Nephron (organoid): ENCODE measurements at regions not wholly inside any gene's neighbourhood (a gene's known extent, or its start where the extent isn't known, plus 50 kb on each side); places are given as distances from the start of the nearest gene placed in this dataset.

ENCODE experiments used
- H3K27ac Mint-ChIP-seq, 3 experiments: 2 replicates each; pipeline ENCODE4 v1.8.0; 2020; ENCODE audit warnings: mixed read lengths in 3 of 3, mild to moderate bottlenecking in 2 of 3, moderate library complexity in 1 of 3
- H3K27me3 Mint-ChIP-seq: 2 replicates; pipeline ENCODE4 v1.8.0; 2021; ENCODE audit warnings: low read depth, mild to moderate bottlenecking, moderate library complexity, mixed read lengths
- H3K36me3 Mint-ChIP-seq: 2 replicates; pipeline ENCODE4 v1.8.0; 2020; ENCODE audit warnings: low read depth, mixed read lengths
- H3K4me1 Mint-ChIP-seq: 2 replicates; pipeline ENCODE4 v1.8.0; 2020; ENCODE audit warnings: mixed read lengths
- H3K4me3 Mint-ChIP-seq, 3 experiments: 2 replicates each; pipeline ENCODE4 v1.8.0; 2020; ENCODE audit warnings: mild to moderate bottlenecking in 3 of 3, mixed read lengths in 3 of 3, moderate library complexity in 2 of 3
- H3K9me3 Mint-ChIP-seq: 2 replicates; pipeline ENCODE4 v1.8.0; 2020; ENCODE audit warnings: mixed read lengths
- CTCF ChIP-seq, 3 experiments: fragments of 200-600 bp; sonication (generic); IDR thresholded peaks; one replicate each; pipeline ENCODE4 v1.5.0; 2021; ENCODE audit warnings: antibody characterized with exemption in 3 of 3; ENCODE audit not compliant: unreplicated experiment in 3 of 3

- Mint-ChIP-seq H3K27me3 (no peaks in the 10 kb centered on the region), H3K27ac (no peak overlapping the region), H3K4me1 (peaks cover 5% of the 10 kb centered on the region), H3K9me3 (no peaks in the 10 kb centered on the region), H3K36me3 (no peaks in the 10 kb centered on the region), H3K4me3 (no peak overlapping the region)
- no peak for TF ChIP-seq CTCF (IDR thresholded peaks at IDR 0.05; ENCODE audit: unreplicated experiment in 3 of 3)
Observed at GRCh38 chr6:113481458-113481857, 375.7 kb upstream of the MARCKS start.

GRCh38 chr6:113481910-113482309 is 375.2 kb upstream of the MARCKS start:
- H3K27me3 Mint-ChIP-seq = no peaks in the 10 kb centered on the region
- no peaks in the 10 kb centered on the region for H3K9me3 Mint-ChIP-seq
- peaks cover 5% of the 10 kb centered on the region for H3K4me1 Mint-ChIP-seq
- no peak overlapping the region for H3K27ac Mint-ChIP-seq
- TF ChIP-seq CTCF (IDR thresholded peaks at IDR 0.05; ENCODE audit: unreplicated experiment in 3 of 3) = no peak
- no peaks in the 10 kb centered on the region for H3K36me3 Mint-ChIP-seq
- H3K4me3 Mint-ChIP-seq = no peak overlapping the region

GRCh38 chr6:113482771-113483170 is 374.4 kb upstream of the MARCKS start:
- H3K4me1 Mint-ChIP-seq = peaks cover 11% of the 10 kb centered on the region
- peak overlapping the region; percentile 9 to 38 (median 18) for H3K27ac Mint-ChIP-seq

GRCh38 chr6:113486199-113486598 is 370.9 kb upstream of the MARCKS start:
- Mint-ChIP-seq H3K27ac (no peak overlapping the region), H3K4me1 (peaks cover 21% of the 10 kb centered on the region), H3K36me3 (no peaks in the 10 kb centered on the region), H3K4me3 (no peak overlapping the region), H3K27me3 (no peaks in the 10 kb centered on the region), H3K9me3 (no peaks in the 10 kb centered on the region)
- no peak for TF ChIP-seq CTCF (IDR thresholded peaks at IDR 0.05; ENCODE audit: unreplicated experiment in 3 of 3)

More at GRCh38 chr6:113482771-113483170, 374.4 kb upstream of the MARCKS start:
- no peaks in the 10 kb centered on the region for H3K9me3 Mint-ChIP-seq
- H3K4me3 Mint-ChIP-seq = no peak overlapping the region
- no peaks in the 10 kb centered on the region for H3K36me3 Mint-ChIP-seq
- H3K27me3 Mint-ChIP-seq = no peaks in the 10 kb centered on the region
- TF ChIP-seq CTCF (IDR thresholded peaks at IDR 0.05; ENCODE audit: unreplicated experiment in 3 of 3) = no peak

- H3K27me3 Mint-ChIP-seq = no peaks in the 10 kb centered on the region
- H3K36me3 Mint-ChIP-seq = no peaks in the 10 kb centered on the region
- H3K4me3 Mint-ChIP-seq = no peak overlapping the region
- peaks cover 21% of the 10 kb centered on the region for H3K4me1 Mint-ChIP-seq
- H3K27ac Mint-ChIP-seq = no peak overlapping the region
- no peak for TF ChIP-seq CTCF (IDR thresholded peaks at IDR 0.05; ENCODE audit: unreplicated experiment in 3 of 3)
- no peaks in the 10 kb centered on the region for H3K9me3 Mint-ChIP-seq
Observed at GRCh38 chr6:113487489-113488058, 369.6 kb upstream of the MARCKS start.

- Mint-ChIP-seq H3K4me3 (no peak overlapping the region), H3K9me3 (no peaks in the 10 kb centered on the region), H3K27me3 (no peaks in the 10 kb centered on the region), H3K36me3 (no peaks in the 10 kb centered on the region), H3K4me1 (peaks cover 17% of the 10 kb centered on the region), H3K27ac (no peak overlapping the region)
- no peak for TF ChIP-seq CTCF (IDR thresholded peaks at IDR 0.05; ENCODE audit: unreplicated experiment in 3 of 3)
Observed at GRCh38 chr6:113488061-113488460, 369.1 kb upstream of the MARCKS start.
